Endodermal cell (in vitro differentiated cells): ENCODE measurements at regions not wholly inside any gene's neighbourhood (a gene's known extent, or its start where the extent isn't known, plus 50 kb on each side); places are given as distances from the start of the nearest gene placed in this dataset.

ENCODE experiments used
- DNase-seq: peaks from one replicate; pipeline ENCODE4 v3.0.0-alpha.2; 2017
- H3K27ac ChIP-seq: 2 replicates; pipeline ENCODE4 v1.5.1; 2013; ENCODE audit warnings: mild to moderate bottlenecking, low read depth, low read length, moderate library complexity
- H3K27me3 ChIP-seq: 2 replicates; pipeline ENCODE4 v1.6.1; 2013; ENCODE audit warnings: mild to moderate bottlenecking, low read length, moderate library complexity; ENCODE audit not compliant: insufficient read depth, control insufficient read depth, poor library complexity, severe bottlenecking
- H3K36me3 ChIP-seq: 2 replicates; pipeline ENCODE4 v1.7.0; 2013; ENCODE audit warnings: mild to moderate bottlenecking, low read length, moderate library complexity; ENCODE audit not compliant: control insufficient read depth, insufficient read depth
- H3K4me1 ChIP-seq: one replicate; pipeline ENCODE4 v1.7.0; 2013; ENCODE audit warnings: low read length; ENCODE audit not compliant: control insufficient read depth, insufficient read depth
- H3K4me3 ChIP-seq: 2 replicates; pipeline ENCODE4 v1.5.1; 2013; ENCODE audit warnings: mild to moderate bottlenecking, low read length, moderate library complexity
- H3K9ac ChIP-seq: 2 replicates; pipeline ENCODE4 v1.6.1; 2013; ENCODE audit warnings: mild to moderate bottlenecking, low read length, moderate library complexity; ENCODE audit not compliant: poor library complexity, severe bottlenecking; ENCODE audit errors: extremely low read depth
- H3K9me3 ChIP-seq: 2 replicates; pipeline ENCODE4 v1.6.1; 2013; ENCODE audit warnings: mild to moderate bottlenecking, low read length, moderate library complexity; ENCODE audit not compliant: control insufficient read depth
- H3K27ac Mint-ChIP-seq: 2 replicates; pipeline ENCODE4 v1.8.0; 2020; ENCODE audit warnings: mixed read lengths
- H3K27me3 Mint-ChIP-seq: 2 replicates; pipeline ENCODE4 v1.8.0; 2021; ENCODE audit warnings: mild to moderate bottlenecking, mixed read lengths; ENCODE audit not compliant: insufficient read depth
- H3K36me3 Mint-ChIP-seq: 2 replicates; pipeline ENCODE4 v1.8.0; 2020; ENCODE audit warnings: low read depth, mixed read lengths
- H3K4me1 Mint-ChIP-seq: 2 replicates; pipeline ENCODE4 v1.8.0; 2020; ENCODE audit warnings: mixed read lengths
- H3K4me3 Mint-ChIP-seq: 2 replicates; pipeline ENCODE4 v1.8.0; 2020; ENCODE audit warnings: mild to moderate bottlenecking, moderate library complexity, mixed read lengths
- H3K9me3 Mint-ChIP-seq: 2 replicates; pipeline ENCODE4 v1.8.0; 2020; ENCODE audit warnings: mild to moderate bottlenecking, mixed read lengths
- CTCF ChIP-seq: fragments of 200-600 bp; sonication (generic); conservative IDR thresholded peaks from 2 replicates; pipeline ENCODE4 v1.5.0; 2021; ENCODE audit warnings: antibody characterized with exemption, mild to moderate bottlenecking
- WGBS, 2 experiments: methylation state at CpG; one replicate each; pipeline versions ENCODE4 v1.1.5 to v1.1.7; 2013; ENCODE audit warnings: missing lambda C conversion rate in 2 of 2, mixed read lengths in 1 of 2; ENCODE audit not compliant: insufficient coverage in 1 of 2, insufficient read length in 1 of 2; 5-methylcytosine and 5-hydroxymethylcytosine counted together

GRCh38 chr21:16911166-16911607 lies 601.7 kb upstream of the CXADR start:
- Histone ChIP-seq H3K4me3 (no peak overlapping the region), H3K27ac (no peak overlapping the region), H3K9ac (no peak overlapping the region), H3K36me3 (no peaks in the 10 kb centered on the region), H3K27me3 (no peaks in the 10 kb centered on the region), H3K9me3 (no peaks in the 10 kb centered on the region), H3K4me1 (no peaks in the 10 kb centered on the region)
- 80% methylated on average over 1 of the region's 1 CpG; no CpG with 5 or more reads in 1 of the 2 experiments for WGBS, 2 experiments
- Mint-ChIP-seq H3K4me3 (no peak overlapping the region), H3K27me3 (no peaks in the 10 kb centered on the region), H3K4me1 (peaks cover 6% of the 10 kb centered on the region), H3K9me3 (peaks cover 28% of the 10 kb centered on the region), H3K36me3 (peaks cover 22% of the 10 kb centered on the region), H3K27ac (no peak overlapping the region)
- DNase-seq: no peak
- TF ChIP-seq CTCF: no peak

- Histone ChIP-seq H3K36me3 (no peaks in the 10 kb centered on the region), H3K9ac (no peak overlapping the region), H3K4me3 (no peak overlapping the region), H3K4me1 (no peaks in the 10 kb centered on the region), H3K27me3 (no peaks in the 10 kb centered on the region), H3K9me3 (no peaks in the 10 kb centered on the region), H3K27ac (no peak overlapping the region)
- H3K27ac Mint-ChIP-seq: no peak overlapping the region
- peaks cover 26% of the 10 kb centered on the region for H3K9me3 Mint-ChIP-seq
- H3K4me3 Mint-ChIP-seq: no peak overlapping the region
- TF ChIP-seq CTCF: no peak
- no peaks in the 10 kb centered on the region for H3K27me3 Mint-ChIP-seq
- peaks cover 2% of the 10 kb centered on the region for H3K4me1 Mint-ChIP-seq
- H3K36me3 Mint-ChIP-seq: peaks cover 24% of the 10 kb centered on the region
- no peak for DNase-seq
- WGBS, 2 experiments: 53% methylated on average over 1 of the region's 2 CpGs; no CpG with 5 or more reads in 1 of the 2 experiments
Measured at GRCh38 chr21:16912075-16912474, 600.8 kb upstream of the CXADR start.

GRCh38 chr21:16913010-16913409 lies 599.8 kb upstream of the CXADR start:
- Histone ChIP-seq H3K27ac (no peak overlapping the region), H3K9me3 (no peaks in the 10 kb centered on the region), H3K27me3 (no peaks in the 10 kb centered on the region), H3K4me1 (no peaks in the 10 kb centered on the region), H3K4me3 (no peak overlapping the region), H3K36me3 (no peaks in the 10 kb centered on the region), H3K9ac (no peak overlapping the region)
- Mint-ChIP-seq H3K27me3 (no peaks in the 10 kb centered on the region), H3K9me3 (peaks cover 26% of the 10 kb centered on the region), H3K27ac (no peak overlapping the region), H3K36me3 (peaks cover 24% of the 10 kb centered on the region), H3K4me3 (no peak overlapping the region), H3K4me1 (peaks cover 2% of the 10 kb centered on the region)
- peak; percentile 63 for DNase-seq
- WGBS, 2 experiments: 65% methylated on average over 3 of the region's 3 CpGs; no CpG with 5 or more reads in 1 of the 2 experiments
- TF ChIP-seq CTCF: peak; percentile 45
